GM18526 (cell line): ENCODE measurements at regions not wholly inside any gene's neighbourhood (a gene's known extent, or its start where the extent isn't known, plus 50 kb on each side); places are given as distances from the start of the nearest gene placed in this dataset.
A peak's percentile ranks its signal among the peaks of the same experiment; 100 is the strongest.

Source experiments
- POLR2A ChIP-seq: IDR thresholded peaks from 3 replicates; pipeline ENCODE4 v1.6.1; 2011; ENCODE audit not compliant: insufficient read length; ENCODE audit errors: extremely low read depth

DNA sequence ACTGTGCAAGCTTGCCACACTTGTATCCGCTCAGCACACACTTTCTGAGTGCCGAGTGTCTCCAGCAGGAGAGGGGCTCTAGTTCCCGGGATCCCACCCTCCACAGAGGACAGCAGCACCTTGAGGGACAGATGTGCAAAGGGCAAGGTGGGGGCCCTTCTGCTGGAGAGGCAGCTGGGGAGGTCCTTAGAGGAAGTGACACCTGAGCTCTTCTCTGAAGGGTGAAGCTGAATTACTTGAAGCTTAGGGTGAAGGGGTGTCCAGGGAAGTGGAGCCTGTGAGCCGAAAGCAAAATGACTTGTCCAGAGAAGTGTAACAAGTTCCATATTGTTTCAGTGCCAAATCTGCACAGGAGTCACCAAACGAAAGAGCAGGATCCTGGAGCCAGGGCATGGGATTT is 136.3 kb upstream of the DUSP22 start:
- no peak for TF ChIP-seq POLR2A

- TF ChIP-seq POLR2A, result no peak
These were observed 127.6 kb upstream of the DUSP22 start for GRCh38 chr6:164720-165119.

- TF ChIP-seq POLR2A, result no peak
These were observed 127.0 kb upstream of the DUSP22 start for GRCh38 chr6:165263-165662.

DNA sequence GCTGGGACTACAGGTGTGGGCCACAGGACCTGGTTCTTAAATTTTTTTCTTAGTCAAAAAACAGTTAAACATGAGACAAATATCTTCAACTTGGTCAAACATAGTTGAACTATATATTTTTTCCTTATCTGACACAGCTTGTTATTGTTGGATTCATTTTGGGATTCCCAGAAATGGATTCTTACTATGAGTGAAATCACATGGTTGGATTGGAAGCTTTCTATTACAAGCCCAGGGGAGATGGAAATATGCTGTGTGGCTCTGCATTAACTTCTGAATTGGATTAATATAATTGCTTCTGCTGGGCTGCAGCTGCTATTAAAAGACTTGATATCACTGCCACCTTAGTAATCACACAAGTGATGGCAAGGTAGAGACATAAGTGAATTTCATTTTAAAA is 126.4 kb upstream of the DUSP22 start:
- TF ChIP-seq POLR2A, result no peak

GRCh38 chr6:168865-169455 is 123.3 kb upstream of the DUSP22 start:
- no peak for TF ChIP-seq POLR2A

DNA sequence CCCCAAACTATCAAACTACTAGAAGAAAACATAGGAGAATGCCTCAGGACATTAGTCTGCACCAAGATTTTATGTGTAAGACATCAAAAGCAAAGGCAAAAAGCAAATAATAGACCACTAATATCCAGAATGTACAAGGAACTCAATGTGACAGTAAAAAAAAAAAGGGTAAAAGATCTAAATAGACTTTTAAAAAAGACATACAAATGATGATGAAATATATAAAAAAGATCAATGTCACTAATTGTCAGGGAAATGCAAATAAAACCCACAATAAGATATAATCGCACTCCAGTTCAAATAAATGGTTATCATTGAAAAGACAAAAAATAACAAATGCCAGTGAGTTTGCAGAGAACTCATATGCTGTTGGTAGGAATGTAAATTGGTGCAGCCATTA is 118.3 kb upstream of the DUSP22 start:
- no peak for TF ChIP-seq POLR2A

GRCh38 chr6:175680-176079 is 116.6 kb upstream of the DUSP22 start:
- TF ChIP-seq POLR2A, result no peak

GRCh38 chr6:176766-177165 is 115.5 kb upstream of the DUSP22 start:
- no peak for TF ChIP-seq POLR2A

DNA sequence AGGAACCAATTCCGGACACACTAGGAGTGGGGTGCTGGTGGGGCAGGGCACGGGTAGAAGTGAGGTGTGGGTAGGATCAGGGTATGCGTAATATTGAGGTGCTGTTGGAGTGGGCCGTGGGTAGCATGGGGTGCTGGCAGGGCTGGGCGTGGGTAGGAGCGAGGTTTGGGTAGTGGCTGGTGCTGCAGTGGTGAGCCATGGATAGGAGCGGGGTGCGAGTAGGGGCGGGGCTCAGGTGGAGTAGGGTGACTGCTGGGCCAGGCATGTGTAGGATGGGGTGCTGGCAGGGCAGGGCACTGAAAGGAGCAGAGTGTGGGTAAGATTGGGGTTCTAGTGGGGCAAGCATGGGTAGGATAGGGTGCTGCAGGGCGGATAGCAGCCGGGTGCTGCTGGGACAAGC is 114.2 kb upstream of the DUSP22 start:
- no peak for TF ChIP-seq POLR2A

- TF ChIP-seq POLR2A, result no peak
These were observed 112.8 kb upstream of the DUSP22 start for GRCh38 chr6:179340-179950.

DNA sequence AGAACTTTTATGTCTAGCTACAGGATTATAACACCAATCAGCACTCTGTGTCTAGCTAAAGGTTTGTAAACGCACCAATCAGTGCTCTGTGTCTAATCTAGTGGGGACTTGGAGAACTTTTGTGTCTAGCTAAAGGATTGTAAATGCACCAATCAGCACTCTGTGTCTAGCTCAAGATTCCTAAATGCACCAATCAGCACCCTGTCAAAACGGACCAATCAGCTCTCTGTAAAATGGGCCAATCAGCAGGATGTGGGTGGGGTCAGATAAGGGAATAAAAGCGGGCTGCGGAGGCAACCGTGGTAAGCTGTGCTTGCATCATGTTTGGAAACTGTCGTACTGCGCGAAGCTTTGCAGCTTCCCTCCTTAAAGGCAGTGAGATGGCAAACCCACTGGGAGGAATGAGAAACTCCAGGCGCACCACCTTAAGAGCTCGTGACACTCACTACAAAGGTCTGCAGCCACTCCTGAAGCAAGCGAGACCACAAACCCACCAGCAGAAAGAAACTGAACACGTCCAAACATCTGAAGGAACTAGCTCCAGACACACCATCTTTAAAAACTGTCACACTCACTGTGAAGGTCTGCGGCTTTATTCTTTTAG is 112.1 kb upstream of the DUSP22 start:
- TF ChIP-seq POLR2A, result peak; percentile 49

DNA sequence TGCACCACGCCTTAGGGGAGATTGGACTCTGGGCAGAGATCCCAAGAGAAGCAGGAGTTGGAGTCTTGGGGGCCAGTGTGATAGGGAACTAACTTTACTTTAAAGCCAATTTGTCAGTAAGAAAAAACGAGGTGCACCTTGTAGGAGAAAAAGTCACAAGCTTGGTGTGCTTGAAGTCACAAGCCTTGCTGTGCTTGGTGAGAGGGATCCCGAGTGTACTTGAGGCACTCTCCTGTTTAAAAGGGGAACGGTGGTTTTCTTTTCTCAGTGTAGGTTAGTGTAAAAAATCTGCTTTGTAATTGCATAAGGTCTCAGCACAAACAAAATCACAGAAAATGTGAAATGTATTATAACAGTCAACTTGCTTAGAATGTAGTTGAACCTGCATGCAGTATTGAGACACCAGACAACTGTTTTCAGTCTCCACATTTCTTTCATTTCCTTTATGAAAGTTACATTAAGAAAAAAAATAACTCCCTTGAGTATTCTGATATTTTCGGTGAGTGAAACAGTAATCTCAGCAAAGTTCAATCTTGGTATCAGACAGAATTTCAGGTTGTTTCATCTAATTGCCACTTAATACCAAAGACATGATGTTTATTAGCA is 111.1 kb upstream of the DUSP22 start:
- TF ChIP-seq POLR2A, result no peak

DNA sequence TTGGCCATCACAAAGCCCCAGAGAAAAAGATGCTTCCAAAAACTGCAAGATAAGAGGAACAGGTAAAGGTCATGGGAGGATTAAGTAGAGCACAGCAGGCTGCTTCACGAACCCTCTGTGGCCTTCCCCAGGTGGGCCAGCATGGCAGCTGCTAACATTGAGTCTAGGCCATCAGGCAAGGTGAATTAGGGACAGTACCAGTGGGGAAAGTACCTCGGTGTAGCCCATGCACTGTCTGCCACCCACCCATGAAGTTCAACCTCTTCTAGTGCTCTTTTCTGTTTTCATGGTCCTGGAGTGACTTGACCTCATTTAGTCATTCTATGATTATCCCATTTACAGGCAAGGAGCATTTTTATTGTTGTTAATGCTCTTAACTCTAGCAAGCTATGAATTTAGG is 108.6 kb upstream of the DUSP22 start:
- no peak for TF ChIP-seq POLR2A

- no peak for TF ChIP-seq POLR2A
These were observed 108.1 kb upstream of the DUSP22 start for GRCh38 chr6:184161-184700.

GRCh38 chr6:186340-186965 is 105.8 kb upstream of the DUSP22 start:
- no peak for TF ChIP-seq POLR2A
